ENCODE measurements at regions not wholly inside any gene's neighbourhood (a gene's known extent, or its start where the extent isn't known, plus 50 kb on each side); places are given as distances from the start of the nearest gene placed in this dataset.

DNA sequence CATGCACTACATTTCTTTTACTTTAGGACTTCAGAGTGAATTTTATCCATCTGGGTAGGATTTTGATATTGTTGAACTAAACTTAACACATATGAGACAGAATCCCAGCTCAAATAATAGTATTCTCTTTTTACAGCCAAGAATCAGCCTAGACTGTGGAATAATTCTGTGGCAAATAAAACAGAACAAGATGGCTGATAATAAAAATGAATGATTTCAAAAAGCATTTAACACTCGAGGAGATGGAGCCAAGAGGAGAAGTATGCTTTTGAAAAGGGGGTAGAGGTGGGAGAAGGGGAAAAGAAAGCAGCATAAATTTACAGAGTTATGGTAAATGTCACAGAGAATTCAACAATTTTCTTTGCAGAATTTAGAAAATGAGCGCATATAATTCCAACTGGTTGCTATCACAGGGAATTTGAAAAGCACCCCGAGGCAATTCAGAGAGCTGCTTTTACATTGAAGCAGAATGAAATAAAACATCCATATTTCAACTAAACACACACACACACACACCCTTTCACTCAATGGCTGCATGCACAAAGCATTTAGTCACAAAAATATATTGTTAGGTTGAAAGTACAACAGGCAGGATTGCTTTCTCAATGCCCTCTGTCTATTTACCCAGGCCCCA is 60.2 kb upstream of the DMAC1 start:
- DNase-seq, result no peak

DNA sequence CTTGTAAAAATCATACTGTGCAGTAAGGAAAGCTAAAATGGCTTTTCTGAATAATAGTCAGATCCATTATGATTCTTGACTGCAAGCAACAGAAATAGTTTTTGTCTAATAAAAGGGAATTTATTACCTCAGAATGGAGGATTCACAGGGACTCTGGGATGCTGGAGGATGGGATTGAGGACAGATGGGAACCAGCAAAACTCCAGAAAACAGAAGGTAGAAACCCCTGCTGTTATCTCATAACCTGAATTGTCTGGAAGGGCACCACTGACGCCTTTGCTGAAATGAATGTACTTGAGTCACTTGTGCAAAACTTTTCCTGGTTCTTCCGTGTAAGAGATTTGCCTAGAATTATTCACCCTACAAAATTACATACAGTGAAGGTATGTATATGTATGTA is 58.6 kb upstream of the DMAC1 start:
- no peak for DNase-seq

DNA sequence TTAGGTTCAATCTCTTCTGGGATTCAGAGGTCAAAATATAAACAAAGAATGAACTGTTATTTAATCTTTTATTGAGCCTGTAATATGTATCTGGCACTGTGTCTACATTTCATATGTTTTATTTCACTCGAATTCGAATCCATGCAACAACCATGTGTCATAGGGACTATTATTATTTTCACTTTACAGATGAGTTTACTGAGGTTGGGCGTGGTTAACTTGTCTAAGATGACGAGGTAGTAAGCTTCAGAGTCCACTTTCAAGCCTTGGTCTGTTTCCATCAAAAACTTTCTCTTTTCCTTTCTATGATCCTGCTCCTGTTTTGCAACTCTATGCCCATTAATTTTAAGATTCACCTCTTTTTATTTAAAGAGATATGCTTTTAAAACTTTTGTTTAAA is 55.2 kb upstream of the DMAC1 start:
- no peak for DNase-seq
